Thyroid gland (tissue), 4 donors: ENCODE measurements at regions not wholly inside any gene's neighbourhood (a gene's known extent, or its start where the extent isn't known, plus 50 kb on each side); places are given as distances from the start of the nearest gene placed in this dataset.
"Not testable (repeated sequence)": the region's sequence is repeated elsewhere in the genome, so short reads cannot be mapped to it uniquely, and the experiment has no call there.

Experiments
- CTCF ChIP-seq, 6 experiments: fragments of 200-600 bp in 3 of 6; fragments of 450-650 bp in 3 of 6; sonication (generic) in 3 of 6; IDR thresholded peaks; one replicate each; pipeline ENCODE4 v1.5.1; 2016 to 2019; ENCODE audit warnings: antibody characterized with exemption in 6 of 6, mild to moderate bottlenecking in 2 of 6, inconsistent platforms in 1 of 6, moderate library complexity in 1 of 6
- POLR2A ChIP-seq, 2 donors: fragments of 450-650 bp; IDR thresholded peaks; one replicate each; pipeline ENCODE4 v1.6.1; 2017; ENCODE audit warnings: antibody characterized with exemption in 2 of 2, mild to moderate bottlenecking in 2 of 2, moderate library complexity in 1 of 2

GRCh38 chr6:28836703-28837102, 87.1 kb downstream of the TRIM27 start:
- TF ChIP-seq POLR2A, CTCF (IDR thresholded peaks at IDR 0.05): not testable (repeated sequence)
